Thoracic aorta (tissue), 2 donors: ENCODE measurements at regions not wholly inside any gene's neighbourhood (a gene's known extent, or its start where the extent isn't known, plus 50 kb on each side); places are given as distances from the start of the nearest gene placed in this dataset.

Experiments used
- ATAC-seq: fragments of 150-250 bp; one replicate; pipeline ENCODE4 v1.8.0; 2017; ENCODE audit warnings: low read depth; ENCODE audit not compliant: insufficient number of reproducible peaks, low FRiP score
- DNase-seq: peaks from one replicate; pipeline ENCODE4 v3.0.0-alpha.2; 2020; ENCODE audit warnings: low spot score
- H3K27ac ChIP-seq, 2 donors: fragments of 200-600 bp; sonication (generic); 1 replicate in 1 of 2; 2 replicates in 1 of 2; pipeline ENCODE4 v1.5.1; 2016; ENCODE audit warnings: mild to moderate bottlenecking in 2 of 2, moderate library complexity in 2 of 2
- H3K27me3 ChIP-seq: fragments of 200-600 bp; sonication (generic); replicated peaks from 2 replicates; pipeline ENCODE4 v1.6.0; 2016; ENCODE audit warnings: mild to moderate bottlenecking; ENCODE audit not compliant: insufficient read depth
- H3K36me3 ChIP-seq: fragments of 200-600 bp; sonication (generic); one replicate; pipeline ENCODE4 v1.5.1; 2016
- H3K4me1 ChIP-seq, 2 donors: fragments of 200-600 bp; sonication (generic); 1 replicate in 1 of 2; 2 replicates in 1 of 2; pipeline versions ENCODE4 v1.5.1 to v1.6.0; 2016; ENCODE audit warnings: low read depth in 2 of 2, mild to moderate bottlenecking in 1 of 2; ENCODE audit not compliant: control insufficient read depth in 1 of 2
- H3K4me3 ChIP-seq: fragments of 200-600 bp; sonication (generic); 2 replicates; pipeline ENCODE4 v1.5.1; 2016; ENCODE audit warnings: mild to moderate bottlenecking
- H3K9me3 ChIP-seq: fragments of 200-600 bp; sonication (generic); 2 replicates; pipeline ENCODE4 v1.5.1; 2016
- TF ChIP-seq, protein P1 (sequence below): fragments of 200-600 bp; sonication (generic); IDR thresholded peaks from one replicate; pipeline ENCODE4 v1.5.1; 2019; ENCODE audit warnings: antibody characterized with exemption

DNA sequence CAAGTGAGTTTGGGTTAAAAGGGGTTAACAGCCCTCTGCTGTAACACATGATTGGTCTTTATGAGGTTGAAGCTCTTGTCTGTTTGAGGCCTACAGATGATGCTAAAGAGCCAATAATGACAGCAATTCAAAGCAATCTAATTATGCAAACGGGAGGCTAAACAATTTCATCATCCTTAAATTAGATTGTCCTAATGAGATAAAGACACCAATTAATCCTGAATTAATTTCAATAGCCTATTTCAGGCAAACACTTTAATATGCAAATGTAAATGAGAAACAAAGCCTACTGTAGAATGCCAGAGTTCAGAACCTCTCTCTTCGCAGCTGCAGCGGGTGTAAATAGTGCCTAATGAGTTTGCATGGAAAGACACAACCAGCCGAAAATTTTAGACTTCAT lies 504.7 kb upstream of the PBX1 start:
- H3K27ac ChIP-seq, result no peak overlapping the region
- DNase-seq (no peak), ATAC-seq (no peak)
- no peaks in the 10 kb centered on the region for H3K36me3 ChIP-seq
- no peak overlapping the region for H3K4me3 ChIP-seq
- TF ChIP-seq, protein P1, sequence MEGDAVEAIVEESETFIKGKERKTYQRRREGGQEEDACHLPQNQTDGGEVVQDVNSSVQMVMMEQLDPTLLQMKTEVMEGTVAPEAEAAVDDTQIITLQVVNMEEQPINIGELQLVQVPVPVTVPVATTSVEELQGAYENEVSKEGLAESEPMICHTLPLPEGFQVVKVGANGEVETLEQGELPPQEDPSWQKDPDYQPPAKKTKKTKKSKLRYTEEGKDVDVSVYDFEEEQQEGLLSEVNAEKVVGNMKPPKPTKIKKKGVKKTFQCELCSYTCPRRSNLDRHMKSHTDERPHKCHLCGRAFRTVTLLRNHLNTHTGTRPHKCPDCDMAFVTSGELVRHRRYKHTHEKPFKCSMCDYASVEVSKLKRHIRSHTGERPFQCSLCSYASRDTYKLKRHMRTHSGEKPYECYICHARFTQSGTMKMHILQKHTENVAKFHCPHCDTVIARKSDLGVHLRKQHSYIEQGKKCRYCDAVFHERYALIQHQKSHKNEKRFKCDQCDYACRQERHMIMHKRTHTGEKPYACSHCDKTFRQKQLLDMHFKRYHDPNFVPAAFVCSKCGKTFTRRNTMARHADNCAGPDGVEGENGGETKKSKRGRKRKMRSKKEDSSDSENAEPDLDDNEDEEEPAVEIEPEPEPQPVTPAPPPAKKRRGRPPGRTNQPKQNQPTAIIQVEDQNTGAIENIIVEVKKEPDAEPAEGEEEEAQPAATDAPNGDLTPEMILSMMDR, result no peak
- H3K9me3 ChIP-seq, result no peaks in the 10 kb centered on the region
- H3K27me3 ChIP-seq, result no peaks in the 10 kb centered on the region
- no peaks in the 10 kb centered on the region for H3K4me1 ChIP-seq

GRCh38 chr1:164058198-164058597 lies 500.8 kb upstream of the PBX1 start:
- Histone ChIP-seq H3K27ac (no peak overlapping the region), H3K27me3 (no peaks in the 10 kb centered on the region), H3K36me3 (no peaks in the 10 kb centered on the region), H3K4me3 (no peak overlapping the region), H3K4me1 (no peaks in the 10 kb centered on the region), H3K9me3 (no peaks in the 10 kb centered on the region)
- TF ChIP-seq, protein P1, result no peak
- DNase-seq, result no peak
- no peak for ATAC-seq

GRCh38 chr1:164061528-164061927 lies 497.5 kb upstream of the PBX1 start:
- no peak for DNase-seq
- TF ChIP-seq, protein P1, result no peak
- H3K27me3 ChIP-seq, result no peaks in the 10 kb centered on the region
- no peaks in the 10 kb centered on the region for H3K4me1 ChIP-seq
- H3K4me3 ChIP-seq, result no peak overlapping the region
- peak; percentile 12 for ATAC-seq
- H3K36me3 ChIP-seq, result no peaks in the 10 kb centered on the region
- no peaks in the 10 kb centered on the region for H3K9me3 ChIP-seq
- H3K27ac ChIP-seq, result no peak overlapping the region

- Histone ChIP-seq H3K4me1 (no peaks in the 10 kb centered on the region), H3K36me3 (no peaks in the 10 kb centered on the region), H3K9me3 (no peaks in the 10 kb centered on the region), H3K27ac (no peak overlapping the region), H3K4me3 (no peak overlapping the region), H3K27me3 (no peaks in the 10 kb centered on the region)
- DNase-seq (no peak), ATAC-seq (no peak)
- TF ChIP-seq, protein P1, result no peak
Observed at GRCh38 chr1:164064501-164064900, 494.5 kb upstream of the PBX1 start.

DNA sequence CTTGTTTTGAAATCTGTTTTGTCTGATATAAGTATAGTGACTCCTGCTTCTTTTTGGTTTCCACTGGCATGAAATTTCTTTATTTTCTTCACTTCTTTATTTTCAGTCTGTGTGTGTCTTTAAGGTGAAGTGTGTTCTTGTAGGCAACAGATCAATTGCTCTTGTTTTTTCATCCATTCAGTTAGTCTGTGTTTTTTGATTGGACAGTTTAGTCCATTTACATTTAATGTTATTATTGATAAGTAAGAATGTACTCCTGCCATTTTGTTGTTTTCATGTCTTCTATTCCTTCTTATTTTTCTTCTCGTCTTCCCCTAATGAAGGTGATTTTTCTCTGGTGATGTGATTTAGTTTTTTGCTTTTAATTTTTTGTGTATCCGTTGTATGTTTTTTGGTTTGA lies 487.7 kb upstream of the PBX1 start:
- Histone ChIP-seq H3K4me3 (no peak overlapping the region), H3K4me1 (no peaks in the 10 kb centered on the region), H3K27me3 (no peaks in the 10 kb centered on the region), H3K9me3 (peaks cover 10% of the 10 kb centered on the region), H3K27ac (no peak overlapping the region), H3K36me3 (no peaks in the 10 kb centered on the region)
- TF ChIP-seq, protein P1, result no peak
- no peak for DNase-seq
- ATAC-seq, result no peak
